SK-N-SH (cell line): ENCODE measurements at regions not wholly inside any gene's neighbourhood (a gene's known extent, or its start where the extent isn't known, plus 50 kb on each side); places are given as distances from the start of the nearest gene placed in this dataset.

ENCODE experiments used
- CHD2 ChIP-seq: fragments of 150-350 bp; IDR thresholded peaks from 2 replicates; pipeline ENCODE4 v1.6.1; 2018; ENCODE audit warnings: low read length; ENCODE audit not compliant: partially characterized antibody
- EP300 ChIP-seq, 2 experiments: IDR thresholded peaks; 2 replicates each; pipeline versions ENCODE4 v1.4.0 to v1.6.1; 2012; ENCODE audit warnings: borderline replicate concordance in 1 of 2, low read depth in 1 of 2, low read length in 1 of 2
- EZH2phosphoT487 ChIP-seq: fragments of 200-600 bp; sonication (generic); IDR thresholded peaks from 2 replicates; pipeline ENCODE4 v1.6.1; 2017; ENCODE audit warnings: low read depth, mixed run types, mild to moderate bottlenecking, antibody characterized with exemption, moderate library complexity, borderline replicate concordance
- MAX ChIP-seq: IDR thresholded peaks from 2 replicates; pipeline ENCODE4 v1.4.0; 2012; ENCODE audit warnings: low read depth
- MXI1 ChIP-seq: IDR thresholded peaks from 2 replicates; pipeline ENCODE4 v1.6.1; 2012; ENCODE audit warnings: mild to moderate bottlenecking, low read depth, low read length, improper control_type of control experiment
- POLR2AphosphoS5 ChIP-seq: IDR thresholded peaks from 2 replicates; pipeline ENCODE4 v1.6.1; 2012; ENCODE audit warnings: low read depth, low read length
- REST ChIP-seq: IDR thresholded peaks from 2 replicates; pipeline ENCODE4 v1.6.1; 2012; ENCODE audit warnings: mild to moderate bottlenecking, low read depth, low read length, moderate library complexity
- RFX5 ChIP-seq: IDR thresholded peaks from 2 replicates; pipeline ENCODE4 v1.6.1; 2012; ENCODE audit warnings: mild to moderate bottlenecking, improper control_type of control experiment, low read length
- SMC3 ChIP-seq: IDR thresholded peaks from 2 replicates; pipeline ENCODE4 v1.6.1; 2012; ENCODE audit warnings: low read depth, low read length, improper control_type of control experiment
- TAF1 ChIP-seq: IDR thresholded peaks from 2 replicates; pipeline ENCODE4 v1.6.1; 2012; ENCODE audit warnings: low read depth, mild to moderate bottlenecking, low read length, moderate library complexity, borderline replicate concordance
- TEAD4 ChIP-seq: IDR thresholded peaks from 2 replicates; pipeline ENCODE4 v1.4.0; 2012; ENCODE audit warnings: mild to moderate bottlenecking, borderline replicate concordance; ENCODE audit not compliant: insufficient read depth
- YY1 ChIP-seq: IDR thresholded peaks from 2 replicates; pipeline ENCODE4 v1.4.0; 2012; ENCODE audit warnings: low read depth, mild to moderate bottlenecking
- TF ChIP-seq, protein P1 (sequence below): fragments of 200-600 bp; sonication (generic); IDR thresholded peaks from 2 replicates; pipeline ENCODE4 v1.6.1; 2017; ENCODE audit warnings: antibody characterized with exemption, mild to moderate bottlenecking, moderate library complexity
- TF ChIP-seq, protein P2 (sequence below): IDR thresholded peaks from 2 replicates; pipeline ENCODE4 v1.4.0; 2012; ENCODE audit warnings: low read depth, borderline replicate concordance

GRCh38 chr7:142377567-142377966 is 119.7 kb upstream of the PRSS58 start:
- TF ChIP-seq EZH2phosphoT487 (no peak), TAF1 (no peak), MXI1 (no peak), EP300 (IDR thresholded peaks at IDR 0.05; ENCODE audit: borderline replicate concordance in 1 of 2, low read depth in 1 of 2, low read length in 1 of 2) (no peak), CHD2 (no peak), MAX (no peak), POLR2AphosphoS5 (no peak), REST (no peak), RFX5 (no peak), YY1 (no peak), TEAD4 (no peak), SMC3 (no peak)
- TF ChIP-seq, protein P1, sequence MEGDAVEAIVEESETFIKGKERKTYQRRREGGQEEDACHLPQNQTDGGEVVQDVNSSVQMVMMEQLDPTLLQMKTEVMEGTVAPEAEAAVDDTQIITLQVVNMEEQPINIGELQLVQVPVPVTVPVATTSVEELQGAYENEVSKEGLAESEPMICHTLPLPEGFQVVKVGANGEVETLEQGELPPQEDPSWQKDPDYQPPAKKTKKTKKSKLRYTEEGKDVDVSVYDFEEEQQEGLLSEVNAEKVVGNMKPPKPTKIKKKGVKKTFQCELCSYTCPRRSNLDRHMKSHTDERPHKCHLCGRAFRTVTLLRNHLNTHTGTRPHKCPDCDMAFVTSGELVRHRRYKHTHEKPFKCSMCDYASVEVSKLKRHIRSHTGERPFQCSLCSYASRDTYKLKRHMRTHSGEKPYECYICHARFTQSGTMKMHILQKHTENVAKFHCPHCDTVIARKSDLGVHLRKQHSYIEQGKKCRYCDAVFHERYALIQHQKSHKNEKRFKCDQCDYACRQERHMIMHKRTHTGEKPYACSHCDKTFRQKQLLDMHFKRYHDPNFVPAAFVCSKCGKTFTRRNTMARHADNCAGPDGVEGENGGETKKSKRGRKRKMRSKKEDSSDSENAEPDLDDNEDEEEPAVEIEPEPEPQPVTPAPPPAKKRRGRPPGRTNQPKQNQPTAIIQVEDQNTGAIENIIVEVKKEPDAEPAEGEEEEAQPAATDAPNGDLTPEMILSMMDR, result no peak
- TF ChIP-seq, protein P2, sequence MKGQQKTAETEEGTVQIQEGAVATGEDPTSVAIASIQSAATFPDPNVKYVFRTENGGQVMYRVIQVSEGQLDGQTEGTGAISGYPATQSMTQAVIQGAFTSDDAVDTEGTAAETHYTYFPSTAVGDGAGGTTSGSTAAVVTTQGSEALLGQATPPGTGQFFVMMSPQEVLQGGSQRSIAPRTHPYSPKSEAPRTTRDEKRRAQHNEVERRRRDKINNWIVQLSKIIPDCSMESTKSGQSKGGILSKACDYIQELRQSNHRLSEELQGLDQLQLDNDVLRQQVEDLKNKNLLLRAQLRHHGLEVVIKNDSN, result no peak
